22Rv1 (cell line): ENCODE measurements at regions not wholly inside any gene's neighbourhood (a gene's known extent, or its start where the extent isn't known, plus 50 kb on each side); places are given as distances from the start of the nearest gene placed in this dataset.

Source experiments
- ZFX ChIP-seq: fragments of 450-650 bp; IDR thresholded peaks from 2 replicates; pipeline ENCODE4 v1.6.1; 2017; ENCODE audit warnings: antibody characterized with exemption, borderline replicate concordance
- TF ChIP-seq, protein P1 (sequence below): fragments of 450-650 bp; IDR thresholded peaks from 2 replicates; pipeline ENCODE4 v1.5.1; 2017; ENCODE audit warnings: mild to moderate bottlenecking

DNA sequence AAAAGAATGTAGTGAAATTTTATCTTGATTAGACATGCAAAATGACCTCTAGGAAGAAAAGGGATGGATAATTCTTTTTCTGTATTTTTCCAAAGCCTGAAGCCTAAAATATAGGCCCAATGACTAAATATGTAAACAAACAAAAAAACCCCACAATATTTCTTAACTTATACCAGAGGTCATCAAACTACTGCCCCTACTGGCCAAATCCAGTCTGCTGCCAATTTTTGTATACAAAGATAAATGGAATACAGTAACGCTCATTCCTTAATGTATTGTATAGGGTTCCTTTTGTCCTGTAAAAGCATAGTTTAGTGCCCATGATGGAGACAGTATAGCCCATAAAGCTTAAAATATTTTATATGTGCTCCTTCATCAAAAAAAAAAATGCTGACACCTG lies 145.7 kb upstream of the ALG10 start:
- TF ChIP-seq, protein P1, sequence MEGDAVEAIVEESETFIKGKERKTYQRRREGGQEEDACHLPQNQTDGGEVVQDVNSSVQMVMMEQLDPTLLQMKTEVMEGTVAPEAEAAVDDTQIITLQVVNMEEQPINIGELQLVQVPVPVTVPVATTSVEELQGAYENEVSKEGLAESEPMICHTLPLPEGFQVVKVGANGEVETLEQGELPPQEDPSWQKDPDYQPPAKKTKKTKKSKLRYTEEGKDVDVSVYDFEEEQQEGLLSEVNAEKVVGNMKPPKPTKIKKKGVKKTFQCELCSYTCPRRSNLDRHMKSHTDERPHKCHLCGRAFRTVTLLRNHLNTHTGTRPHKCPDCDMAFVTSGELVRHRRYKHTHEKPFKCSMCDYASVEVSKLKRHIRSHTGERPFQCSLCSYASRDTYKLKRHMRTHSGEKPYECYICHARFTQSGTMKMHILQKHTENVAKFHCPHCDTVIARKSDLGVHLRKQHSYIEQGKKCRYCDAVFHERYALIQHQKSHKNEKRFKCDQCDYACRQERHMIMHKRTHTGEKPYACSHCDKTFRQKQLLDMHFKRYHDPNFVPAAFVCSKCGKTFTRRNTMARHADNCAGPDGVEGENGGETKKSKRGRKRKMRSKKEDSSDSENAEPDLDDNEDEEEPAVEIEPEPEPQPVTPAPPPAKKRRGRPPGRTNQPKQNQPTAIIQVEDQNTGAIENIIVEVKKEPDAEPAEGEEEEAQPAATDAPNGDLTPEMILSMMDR = peak; percentile 64
- TF ChIP-seq ZFX = no peak
